Germinal center (tissue), 1 donor: ENCODE measurements at regions not wholly inside any gene's neighbourhood (a gene's known extent, or its start where the extent isn't known, plus 50 kb on each side); places are given as distances from the start of the nearest gene placed in this dataset.
A peak's percentile ranks its signal among the peaks of the same experiment; 100 is the strongest.
"Not testable (repeated sequence)": the region's sequence is repeated elsewhere in the genome, so short reads cannot be mapped to it uniquely, and the experiment has no call there.

Experiments used
- DNase-seq: peaks from one replicate; pipeline ENCODE4 v3.0.0; 2012; ENCODE audit warnings: mixed read lengths, low spot score

DNA sequence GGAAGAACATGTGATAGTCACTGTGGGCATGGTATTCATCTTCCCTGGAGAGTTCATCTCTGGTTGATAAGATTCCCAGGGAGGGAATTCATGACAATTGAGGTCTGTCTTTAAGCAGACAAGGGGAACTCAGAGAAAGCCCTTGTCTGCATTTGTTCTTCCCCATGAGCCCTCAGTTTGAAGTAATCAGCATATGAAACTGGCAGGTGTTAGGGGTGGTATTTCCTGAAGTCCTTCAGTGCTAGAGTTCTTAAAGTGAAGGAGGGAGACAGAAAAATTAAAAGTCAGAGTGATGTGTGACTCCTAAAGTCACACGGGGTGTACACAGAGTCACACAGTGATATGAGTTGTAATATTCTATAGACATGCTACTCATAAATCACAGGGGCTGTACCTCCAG, 60.6 kb upstream of the SYK start:
- no peak for DNase-seq

DNA sequence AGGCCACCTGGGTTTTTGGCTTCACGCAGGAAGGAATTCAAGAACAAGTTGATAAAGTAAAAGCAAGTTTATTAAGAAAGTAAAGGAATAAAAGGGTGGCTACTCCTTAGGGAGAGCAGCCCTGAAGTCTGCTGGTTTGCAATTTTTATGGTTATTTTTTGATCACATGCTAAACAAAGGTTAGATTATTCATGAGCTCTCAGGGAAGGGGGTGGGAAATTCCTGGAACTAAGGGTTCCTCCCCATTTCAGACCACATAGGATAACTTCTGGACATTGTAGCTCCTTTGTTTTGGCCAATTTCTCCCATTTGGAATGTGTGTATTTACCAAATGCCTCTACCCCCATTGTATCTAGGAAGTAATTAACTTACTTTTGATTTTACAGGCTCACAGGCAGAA, 63.9 kb upstream of the SYK start:
- no peak for DNase-seq

DNA sequence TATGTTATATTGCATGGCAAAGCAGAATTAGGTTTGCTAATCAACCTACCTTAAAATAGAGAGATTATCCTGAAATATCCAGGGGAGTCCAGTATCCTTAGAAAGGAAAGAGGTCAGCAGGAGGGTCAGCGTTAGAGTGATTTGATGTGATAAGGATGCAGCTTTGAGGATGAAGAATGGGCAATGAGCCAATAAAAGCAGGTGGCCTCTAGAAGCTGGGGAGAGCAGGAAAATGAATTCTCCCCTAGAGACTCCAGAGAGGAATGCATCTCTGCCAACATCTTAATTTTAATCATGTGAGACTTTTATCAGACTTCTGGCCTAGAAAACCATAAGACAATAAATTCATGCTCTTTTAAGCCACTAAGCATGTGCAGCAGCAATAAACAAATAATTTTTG, 65.7 kb upstream of the SYK start:
- DNase-seq = no peak

DNA sequence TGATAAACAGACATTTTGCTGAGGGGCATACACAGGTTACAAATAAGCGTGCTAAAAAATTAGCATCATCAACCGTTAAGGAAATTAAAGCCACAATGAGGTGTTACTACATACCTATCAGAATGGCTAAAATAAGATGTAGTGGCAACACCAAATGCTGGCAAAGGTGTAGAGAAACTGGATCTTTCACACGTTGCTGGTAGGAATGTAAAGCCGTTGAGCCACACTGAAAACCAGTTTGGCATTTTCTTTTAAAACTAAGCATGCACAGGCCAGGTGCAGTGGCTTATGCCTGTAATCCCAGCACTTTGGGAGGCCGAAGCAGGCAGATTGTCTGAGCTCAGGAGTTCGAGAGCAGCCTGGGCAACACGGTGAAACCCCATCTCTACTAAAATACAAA, 67.0 kb upstream of the SYK start:
- no peak for DNase-seq

DNA sequence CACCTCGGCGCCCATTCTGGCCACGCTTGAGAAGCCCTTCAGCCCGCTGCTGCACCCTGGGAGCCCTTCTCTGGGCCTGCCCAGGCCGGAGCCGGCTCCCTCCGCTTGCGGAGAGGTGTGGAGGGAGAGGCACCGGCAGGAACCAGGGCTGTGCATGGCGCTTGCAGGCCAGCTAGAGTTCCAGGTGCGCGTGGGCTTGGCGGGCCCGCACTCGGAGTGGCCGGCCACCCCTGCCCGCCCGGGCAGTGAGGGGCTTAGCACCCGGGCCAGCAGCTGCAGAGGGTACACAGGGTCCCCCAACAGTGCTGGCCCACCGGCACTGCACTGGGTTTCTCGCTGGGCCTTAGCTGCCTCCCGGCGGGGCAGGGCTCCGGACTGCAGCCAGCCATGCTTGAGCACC, 72.3 kb upstream of the SYK start:
- no peak for DNase-seq

DNA sequence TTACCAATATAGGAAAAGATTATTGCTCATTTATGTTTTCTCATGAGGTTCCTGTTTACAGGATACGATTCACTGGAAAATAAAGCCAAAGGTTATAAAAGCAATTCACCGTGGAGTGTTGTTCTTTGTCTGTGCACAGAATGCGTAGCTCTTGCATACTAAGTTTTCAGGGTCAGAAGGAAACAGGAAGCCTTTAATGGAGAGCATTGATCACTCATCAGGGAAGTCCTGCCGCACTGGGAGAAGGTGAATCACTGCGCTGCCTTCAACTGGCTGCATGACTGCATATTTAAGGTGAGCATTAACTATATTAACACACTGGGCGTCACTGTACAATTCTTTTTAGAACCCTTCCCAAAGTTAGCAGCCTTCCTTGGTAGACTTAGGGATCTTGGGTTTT, 74.1 kb upstream of the SYK start:
- no peak for DNase-seq

DNA sequence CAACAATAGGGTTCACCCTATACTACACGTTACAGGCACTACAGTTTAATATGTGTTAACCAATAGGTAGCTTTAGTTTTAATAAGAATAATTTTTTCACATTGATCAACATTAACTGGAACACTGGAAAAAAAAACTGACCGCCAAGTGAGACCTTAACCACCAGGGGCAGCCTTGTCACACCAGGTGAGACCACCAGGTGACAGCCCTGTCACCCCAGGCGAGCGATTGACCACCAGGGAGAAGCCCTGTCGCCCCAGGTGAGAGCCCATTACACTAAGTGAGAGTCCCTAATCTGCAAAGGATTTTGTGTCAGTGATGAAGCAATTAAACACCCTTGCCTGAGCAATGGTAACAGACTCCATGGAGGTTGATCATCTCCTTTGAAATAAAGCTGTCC, 75.4 kb upstream of the SYK start:
- peak; percentile 18 for DNase-seq

DNA sequence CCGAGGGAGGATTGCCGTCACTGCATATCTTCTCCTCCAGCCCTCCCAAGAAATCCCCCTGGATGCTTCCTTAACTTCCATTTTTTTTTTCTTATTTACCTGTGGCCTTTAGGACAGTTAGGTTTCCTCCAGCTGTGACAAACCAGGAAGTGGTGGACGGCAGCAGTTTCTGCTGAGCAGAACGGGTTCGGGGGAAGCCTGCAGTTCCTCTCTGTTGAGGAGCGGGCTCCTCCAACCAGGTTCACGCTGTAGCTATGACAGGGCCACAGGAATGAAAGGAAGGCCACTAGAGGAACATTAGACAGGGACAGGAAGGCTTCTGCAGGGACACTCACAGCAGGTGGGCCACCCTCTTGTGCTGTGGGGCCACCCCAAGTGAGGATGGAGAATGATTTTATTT, 76.7 kb upstream of the SYK start:
- no peak for DNase-seq

DNA sequence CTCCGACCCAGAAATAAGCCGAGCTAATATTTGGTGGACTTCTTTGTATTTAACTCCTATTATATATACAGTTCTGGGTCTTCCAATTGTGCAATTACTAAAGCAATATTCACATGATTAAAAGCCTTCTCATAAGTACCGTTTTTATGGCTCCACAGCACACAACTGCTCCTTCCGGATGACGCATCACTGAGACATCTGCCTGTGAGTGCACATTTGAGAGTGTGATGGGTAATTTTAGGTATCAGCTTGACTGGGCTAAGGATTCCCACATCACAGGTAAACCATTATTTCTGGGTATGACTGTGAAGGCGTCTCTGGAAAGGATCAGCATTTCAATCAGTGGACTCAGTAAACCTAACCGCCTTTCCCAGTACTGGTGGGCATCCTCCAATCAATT, 77.5 kb upstream of the SYK start:
- DNase-seq = no peak

DNA sequence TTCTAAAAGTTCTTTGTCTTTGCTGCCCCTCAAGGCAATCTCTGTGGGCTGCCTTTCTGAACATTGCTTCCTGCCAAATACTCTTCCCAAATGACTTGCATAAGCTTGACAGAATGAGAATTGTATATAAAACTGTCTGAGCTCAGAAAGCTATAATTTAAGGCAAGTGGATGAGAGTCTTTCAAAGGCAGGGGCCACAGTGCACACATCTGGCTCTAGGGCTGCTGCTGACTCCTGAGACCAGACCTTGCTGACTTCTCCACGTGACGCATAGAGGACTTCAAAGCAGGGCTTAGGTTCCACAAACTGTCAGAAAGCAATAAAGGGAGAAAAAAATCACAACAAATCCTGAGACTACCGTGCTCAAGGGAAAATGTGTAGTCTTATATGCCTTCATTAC, 79.4 kb upstream of the DIRAS2 start:
- no peak for DNase-seq

DNA sequence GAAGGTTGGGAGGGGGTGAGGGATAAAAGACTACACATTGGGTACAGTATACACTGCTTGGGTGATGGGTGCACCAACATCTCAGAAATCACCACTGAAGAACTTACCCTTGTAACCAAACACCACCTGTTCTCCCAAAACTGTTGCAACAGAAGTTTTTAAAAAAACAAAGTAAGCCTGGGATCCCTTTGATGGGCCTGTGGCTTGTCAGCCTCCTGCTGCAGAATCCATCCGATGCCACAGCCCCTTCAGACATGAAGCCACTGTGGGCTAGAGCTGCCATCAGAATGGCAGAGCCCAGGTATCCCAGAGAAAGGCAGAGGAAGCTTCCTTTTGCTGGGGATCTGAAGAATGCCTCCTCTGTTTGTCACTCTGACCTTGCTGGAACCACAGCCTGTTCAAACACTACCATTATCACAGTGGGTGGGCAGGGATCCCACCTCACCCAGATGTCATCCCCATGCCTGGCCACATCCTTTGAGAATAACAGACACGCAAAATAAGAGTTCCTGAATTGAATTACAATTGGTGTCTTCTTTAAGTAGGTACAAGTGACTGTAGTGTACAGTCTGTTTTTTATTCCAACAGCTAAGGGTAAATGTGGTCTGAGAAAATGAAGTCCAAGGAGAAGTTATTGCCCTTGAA, 78.1 kb upstream of the DIRAS2 start:
- no peak for DNase-seq

DNA sequence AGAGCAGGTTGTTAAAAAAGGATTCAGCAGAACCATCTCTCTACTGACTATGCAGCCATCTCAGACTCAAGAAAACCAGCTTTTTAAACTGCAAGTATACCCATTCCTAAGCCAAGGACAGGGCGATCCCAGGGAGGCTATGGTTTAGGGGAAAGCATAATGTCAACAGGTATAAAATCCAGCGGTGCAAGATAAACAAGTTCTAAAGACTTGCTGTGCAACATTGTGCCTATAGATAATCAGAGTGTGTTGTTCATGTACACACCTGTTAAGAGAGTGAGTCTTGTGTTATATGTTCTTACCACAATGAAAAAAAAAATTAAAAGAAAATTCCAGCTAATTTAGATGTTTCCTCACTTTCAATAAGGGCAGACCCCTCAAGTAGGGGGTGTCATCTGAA, 63.6 kb upstream of the DIRAS2 start:
- no peak for DNase-seq

DNA sequence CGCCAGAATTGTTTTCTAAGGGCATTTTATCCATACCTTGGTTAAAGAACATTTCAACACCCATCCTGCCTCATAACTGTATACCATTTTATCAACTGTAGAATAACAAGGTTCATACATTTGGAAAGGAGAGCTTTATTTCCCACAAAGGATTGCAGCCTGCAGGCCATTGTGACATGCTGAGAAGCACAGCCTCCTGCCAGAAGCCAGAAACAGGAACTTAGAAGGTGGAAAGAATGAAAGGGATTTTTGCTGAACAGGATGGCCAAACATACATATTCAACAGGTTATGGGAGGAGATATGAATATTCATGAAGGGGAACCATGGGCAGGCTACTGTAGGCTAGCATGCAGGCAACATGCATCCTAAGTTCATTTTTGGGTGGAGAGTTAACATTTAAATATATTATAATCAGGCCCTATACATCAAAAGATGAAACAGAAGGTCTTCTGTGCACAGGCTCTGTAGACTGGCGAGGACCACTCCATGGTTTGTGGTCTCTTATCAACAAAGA, 59.9 kb upstream of the DIRAS2 start:
- DNase-seq = no peak

DNA sequence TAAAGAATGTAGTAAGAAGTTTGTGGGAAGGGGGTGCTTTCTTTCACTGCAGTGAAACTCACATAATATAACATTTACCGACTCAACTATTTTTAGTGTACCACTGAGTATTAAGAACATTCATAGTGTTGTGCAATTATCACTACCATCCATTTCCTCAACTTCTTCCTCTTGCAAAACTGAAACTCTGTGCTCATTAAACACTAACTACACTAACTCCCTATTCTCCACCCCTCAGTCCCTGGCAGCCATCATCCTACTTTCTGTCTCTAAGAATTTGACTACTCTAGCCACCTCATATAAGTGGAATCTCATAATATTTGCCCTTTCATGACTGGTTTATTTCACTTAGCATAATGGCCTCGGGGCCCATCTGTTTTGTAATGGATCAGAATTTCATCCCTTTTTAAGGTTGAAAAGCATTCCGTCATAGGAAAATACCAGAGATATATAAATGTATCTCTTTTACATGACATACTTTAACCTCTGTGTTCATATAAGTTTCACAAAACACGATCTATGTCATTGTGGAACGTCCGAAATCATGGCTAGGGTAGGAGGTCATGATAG, 56.3 kb upstream of the DIRAS2 start:
- no peak for DNase-seq

DNA sequence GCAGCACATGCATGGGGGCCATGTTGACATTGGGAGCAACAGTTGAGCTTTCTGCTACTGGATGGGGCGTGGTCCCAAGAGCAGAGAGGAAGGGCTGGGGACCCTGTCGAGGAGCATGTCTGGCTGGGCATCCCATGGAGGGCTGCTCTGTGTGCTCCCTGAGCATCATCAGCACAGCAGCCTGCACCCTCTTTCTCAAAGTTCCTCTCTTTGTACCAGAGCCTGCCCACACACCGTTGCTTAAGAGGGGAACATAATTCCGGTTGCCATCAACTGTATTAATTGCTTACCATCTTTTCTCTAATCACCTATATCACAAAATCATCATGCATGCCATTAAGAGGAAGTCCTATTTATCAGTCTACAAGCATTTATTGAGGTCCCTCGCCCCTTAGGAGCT, 55.2 kb upstream of the DIRAS2 start:
- no peak for DNase-seq

DNA sequence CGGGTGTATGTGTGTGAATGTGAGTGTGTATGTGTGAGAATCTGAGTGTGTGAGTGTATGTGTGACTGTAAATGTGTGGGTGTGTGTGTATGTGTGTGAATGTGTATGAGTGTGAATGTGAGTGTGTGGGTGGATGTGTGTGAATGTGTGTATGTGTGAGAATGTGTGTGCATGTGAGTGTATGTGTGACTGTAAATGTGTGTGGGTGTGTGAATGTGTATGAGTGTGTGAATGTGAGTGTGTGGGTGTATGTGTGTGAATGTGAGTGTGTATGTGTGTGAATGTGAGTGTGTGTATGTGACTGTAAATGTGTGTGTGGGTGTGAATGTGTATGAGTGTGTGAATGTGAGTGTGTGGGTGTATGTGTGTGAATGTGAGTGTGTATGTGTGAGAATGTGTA, 51.6 kb upstream of the DIRAS2 start:
- DNase-seq = not testable (repeated sequence)
